ENCODE measurements at regions not wholly inside any gene's neighbourhood (a gene's known extent, or its start where the extent isn't known, plus 50 kb on each side); places are given as distances from the start of the nearest gene placed in this dataset.

DNA sequence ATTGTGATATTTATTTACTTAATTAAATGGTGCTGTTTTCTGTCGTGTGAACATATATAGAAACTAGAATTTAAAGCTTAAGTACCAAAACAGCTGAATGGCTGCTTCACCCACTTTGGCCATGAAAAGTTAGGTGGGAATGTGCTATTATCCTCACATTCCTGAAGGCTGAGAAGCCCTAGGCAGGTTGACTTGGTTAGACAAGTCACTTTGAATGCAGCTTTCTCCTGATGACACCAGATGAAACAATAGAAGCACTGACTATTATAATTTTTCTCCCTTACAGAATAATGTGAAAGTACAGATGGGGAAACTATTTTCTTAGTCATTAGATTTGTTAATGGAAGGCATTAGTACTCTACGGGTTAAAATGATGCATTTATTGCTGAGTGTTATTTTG, 65.1 kb upstream of the C5orf46 start:
- in situ Hi-C loops (cut with MboI; ENCODE audit: low pct_unique_long_range_greater_than_20kb, low sequenced_read_pairs, unreplicated experiment) = no loop called here
- DNase-seq (ENCODE audit: low spot score) = no peak
- TF ChIP-seq CTCF (IDR thresholded peaks at IDR 0.05; ENCODE audit: extremely low read depth, insufficient read depth, missing control alignments) = no peak

DNA sequence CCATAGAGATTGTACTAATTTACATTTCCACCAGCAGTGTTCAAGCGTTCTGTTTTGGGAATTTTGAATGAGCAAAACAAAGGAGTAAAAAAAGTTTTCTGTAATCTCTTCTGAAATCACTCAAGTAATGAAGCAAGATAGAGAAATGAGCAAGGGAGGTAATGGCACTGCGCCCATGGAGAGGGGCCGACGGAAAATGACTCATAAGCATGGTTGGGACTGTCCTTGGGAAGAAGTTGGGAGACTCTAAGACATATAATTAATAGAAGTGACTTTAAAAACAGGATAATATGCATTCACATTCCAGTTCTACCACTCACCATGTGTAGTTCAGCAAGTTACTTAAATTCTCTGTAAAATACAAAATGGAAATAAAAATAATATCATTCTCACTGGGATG, 62.5 kb upstream of the C5orf46 start:
- TF ChIP-seq CTCF (IDR thresholded peaks at IDR 0.05; ENCODE audit: extremely low read depth, insufficient read depth, missing control alignments) = no peak
- no peak for DNase-seq (ENCODE audit: low spot score)
- in situ Hi-C loops (cut with MboI; ENCODE audit: low pct_unique_long_range_greater_than_20kb, low sequenced_read_pairs, unreplicated experiment) = no loop called here

DNA sequence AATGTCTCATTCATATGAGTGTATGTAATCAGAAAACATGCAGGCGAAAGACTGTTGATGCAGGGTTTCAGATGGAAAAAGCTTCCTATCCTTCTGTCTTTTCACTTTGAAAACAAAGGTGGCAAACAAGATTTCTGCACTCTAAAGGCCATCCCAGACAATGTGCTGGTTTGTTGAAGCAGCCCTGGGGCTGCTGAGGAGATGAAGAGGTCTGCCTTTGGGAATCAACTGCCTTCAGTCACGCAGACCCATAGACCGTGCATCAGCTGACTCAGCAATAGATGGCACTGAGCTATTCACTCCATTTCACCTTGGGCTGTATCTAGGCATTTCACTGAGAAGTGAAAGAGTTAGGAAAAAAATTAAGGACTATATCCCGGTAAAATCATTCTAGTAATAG, 60.5 kb upstream of the C5orf46 start:
- no peak for DNase-seq (ENCODE audit: low spot score)
- TF ChIP-seq CTCF (IDR thresholded peaks at IDR 0.05; ENCODE audit: extremely low read depth, insufficient read depth, missing control alignments) = no peak
- in situ Hi-C loops (cut with MboI; ENCODE audit: low pct_unique_long_range_greater_than_20kb, low sequenced_read_pairs, unreplicated experiment) = no loop called here

GRCh38 chr5:147966326-147966725, 60.0 kb upstream of the C5orf46 start:
- in situ Hi-C loops (cut with MboI; ENCODE audit: low pct_unique_long_range_greater_than_20kb, low sequenced_read_pairs, unreplicated experiment) = no loop called here
- no peak for TF ChIP-seq CTCF (IDR thresholded peaks at IDR 0.05; ENCODE audit: extremely low read depth, insufficient read depth, missing control alignments)
- DNase-seq (ENCODE audit: low spot score) = no peak

DNA sequence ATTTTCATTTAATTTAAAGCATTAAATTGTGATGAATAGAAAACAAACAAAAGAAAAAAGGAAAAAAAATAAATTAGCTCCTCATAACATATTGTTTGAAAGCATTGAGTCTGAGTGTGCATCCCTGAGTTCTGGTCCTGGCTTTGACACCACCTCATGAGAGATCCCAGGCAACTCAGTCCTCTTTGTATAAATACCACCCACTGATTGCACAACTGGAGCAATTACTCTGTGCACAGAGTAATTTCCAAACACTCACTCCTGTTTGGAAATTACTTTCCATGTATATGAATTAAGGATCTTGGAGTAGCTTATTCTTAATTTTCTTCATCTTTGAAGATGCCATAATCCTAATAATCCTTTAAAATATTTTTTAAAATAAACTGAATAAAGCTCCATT, 59.4 kb upstream of the C5orf46 start:
- no peak for DNase-seq (ENCODE audit: low spot score)
- TF ChIP-seq CTCF (IDR thresholded peaks at IDR 0.05; ENCODE audit: extremely low read depth, insufficient read depth, missing control alignments) = no peak
- in situ Hi-C loops (cut with MboI; ENCODE audit: low pct_unique_long_range_greater_than_20kb, low sequenced_read_pairs, unreplicated experiment) = no loop called here

- no peak for DNase-seq (ENCODE audit: low spot score)
- TF ChIP-seq CTCF (IDR thresholded peaks at IDR 0.05; ENCODE audit: extremely low read depth, insufficient read depth, missing control alignments) = no peak
- in situ Hi-C loops (cut with MboI; ENCODE audit: low pct_unique_long_range_greater_than_20kb, low sequenced_read_pairs, unreplicated experiment) = no loop called here
These were observed 57.8 kb upstream of the C5orf46 start for GRCh38 chr5:147963948-147964693.

Data from GM13977 (cell line).